CD4-positive, alpha-beta T cell treated with Interleukin-17A for 4 hours (primary cell): ENCODE measurements at regions not wholly inside any gene's neighbourhood (a gene's known extent, or its start where the extent isn't known, plus 50 kb on each side); places are given as distances from the start of the nearest gene placed in this dataset.
"Not testable (repeated sequence)": the region's sequence is repeated elsewhere in the genome, so short reads cannot be mapped to it uniquely, and the experiment has no call there.

ENCODE experiments used
- DNase-seq: peaks from one replicate; pipeline ENCODE4 v3.0.0-alpha.2; 2020; ENCODE audit warnings: mixed read lengths

DNA sequence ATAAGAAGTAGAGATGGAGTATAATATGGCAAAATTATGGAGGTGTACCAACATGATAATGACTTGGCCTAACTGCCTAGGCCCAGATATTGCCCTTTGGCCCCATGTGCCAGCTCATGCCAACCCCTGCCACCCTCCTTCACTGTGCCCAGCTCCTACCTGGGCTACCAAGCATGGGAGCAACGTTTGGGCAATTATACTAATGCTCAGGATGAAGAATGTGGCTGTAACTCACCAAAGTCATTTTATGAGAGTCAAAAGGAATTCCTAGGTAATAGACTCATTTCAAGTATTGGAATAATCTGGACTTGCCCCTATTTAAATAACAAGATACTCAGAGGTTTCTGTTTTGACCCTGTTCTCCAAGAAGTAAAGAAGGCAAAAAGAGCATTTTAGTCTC, 240.2 kb upstream of the IL12A start:
- DNase-seq = no peak

DNA sequence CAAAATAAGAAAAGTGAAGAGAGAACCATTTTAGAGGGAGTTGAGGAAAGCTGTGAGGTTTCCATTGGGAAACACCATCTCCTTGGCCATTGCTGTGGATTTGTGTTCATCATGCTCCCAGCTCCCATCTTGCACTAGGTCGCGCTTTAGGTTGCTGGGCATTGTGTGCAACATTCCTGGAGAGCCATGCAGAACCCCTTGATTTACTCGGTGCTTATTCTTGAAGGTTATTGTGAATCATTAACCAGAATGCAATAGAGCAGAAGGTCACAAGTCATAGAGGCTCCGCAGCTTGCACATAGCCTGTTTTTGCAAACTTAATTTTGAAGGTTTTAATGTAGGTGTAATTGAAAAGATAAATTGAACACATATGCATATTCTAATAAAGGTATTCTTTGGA, 239.2 kb upstream of the IL12A start:
- no peak for DNase-seq

GRCh38 chr3:159751146-159751545, 237.5 kb upstream of the IL12A start:
- no peak for DNase-seq

DNA sequence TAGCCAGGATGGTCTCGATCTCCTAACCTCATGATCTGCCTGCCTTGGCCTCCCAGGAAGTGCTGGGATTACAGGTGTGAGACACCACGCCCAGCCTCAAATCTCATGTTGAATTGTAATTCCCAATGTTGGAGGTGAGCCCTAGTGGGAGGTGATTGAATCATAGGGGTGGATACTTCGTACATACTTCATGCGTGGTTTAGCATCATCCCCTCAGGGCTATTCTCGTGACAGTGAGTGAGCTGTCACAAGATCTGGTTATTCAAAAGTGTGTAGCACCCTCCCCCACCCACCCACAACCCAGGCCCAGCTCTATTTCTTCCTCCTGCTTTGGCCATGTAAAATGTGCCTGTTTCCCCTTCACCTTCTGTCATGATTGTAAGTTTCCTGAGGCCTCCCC, 236.9 kb upstream of the IL12A start:
- DNase-seq = no peak

GRCh38 chr3:159756279-159757207, 232.1 kb upstream of the IL12A start:
- DNase-seq = not testable (repeated sequence)

GRCh38 chr3:159757341-159758060, 231.1 kb upstream of the IL12A start:
- DNase-seq = no peak

- DNase-seq = no peak
Measured at GRCh38 chr3:159760046-159760445, 228.6 kb upstream of the IL12A start.

GRCh38 chr3:159761369-159761768, 227.3 kb upstream of the IL12A start:
- DNase-seq = no peak

GRCh38 chr3:159761848-159762635, 226.6 kb upstream of the IL12A start:
- DNase-seq = no peak

GRCh38 chr3:159763011-159763601, 225.5 kb upstream of the IL12A start:
- no peak for DNase-seq

GRCh38 chr3:159763602-159764489, 224.8 kb upstream of the IL12A start:
- no peak for DNase-seq

GRCh38 chr3:159764490-159765029, 224.1 kb upstream of the IL12A start:
- DNase-seq = no peak

GRCh38 chr3:159765030-159765859, 223.4 kb upstream of the IL12A start:
- no peak for DNase-seq

GRCh38 chr3:159765860-159766294, 222.8 kb upstream of the IL12A start:
- DNase-seq = no peak

- DNase-seq = no peak
Measured at GRCh38 chr3:159766563-159767185, 222.0 kb upstream of the IL12A start.

GRCh38 chr3:159770998-159771397, 217.6 kb upstream of the IL12A start:
- DNase-seq = no peak

- DNase-seq = no peak
Measured at GRCh38 chr3:159771865-159772611, 216.6 kb upstream of the IL12A start.

GRCh38 chr3:159773706-159774105, 214.9 kb upstream of the IL12A start:
- no peak for DNase-seq

DNA sequence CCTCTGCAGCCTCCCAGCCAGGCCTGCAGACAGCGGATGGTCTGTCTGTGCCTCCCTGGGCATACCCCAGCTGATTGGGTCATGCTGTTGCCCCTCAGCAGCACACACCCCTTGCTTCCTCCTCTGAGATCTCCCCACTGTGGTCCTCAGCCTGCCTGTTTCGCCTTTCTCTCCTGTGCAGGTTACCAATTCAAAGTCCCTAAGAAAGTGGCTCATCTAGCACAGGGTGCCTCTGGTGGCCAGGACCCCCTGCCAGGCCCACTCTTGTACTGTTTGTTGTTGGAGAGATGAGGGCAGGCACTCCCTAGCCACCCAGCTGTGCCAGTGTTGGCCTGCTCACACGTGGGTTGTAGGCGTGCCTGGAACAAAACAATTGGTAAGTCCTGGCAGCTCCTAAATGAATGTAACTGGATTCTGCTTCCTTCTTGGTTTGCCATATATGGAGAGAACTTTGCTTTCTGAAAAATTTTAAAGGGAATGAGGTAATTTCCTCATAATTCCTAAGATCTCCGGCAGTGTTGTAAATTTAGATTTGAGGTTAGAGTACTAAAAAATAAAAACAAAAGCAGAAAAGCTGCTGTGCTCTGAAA, 213.2 kb upstream of the IL12A start:
- DNase-seq = no peak
